ENCODE measurements at regions not wholly inside any gene's neighbourhood (a gene's known extent, or its start where the extent isn't known, plus 50 kb on each side); places are given as distances from the start of the nearest gene placed in this dataset.
"Not testable (repeated sequence)": the region's sequence is repeated elsewhere in the genome, so short reads cannot be mapped to it uniquely, and the experiment has no call there.

- no peak for DNase-seq
Measured at GRCh38 chr10:28967031-28967430, 289.7 kb downstream of the BAMBI start.

GRCh38 chr10:28969413-28969812 lies 292.1 kb downstream of the BAMBI start:
- DNase-seq = no peak

- DNase-seq = no peak
Measured at GRCh38 chr10:28970231-28970630, 292.9 kb downstream of the BAMBI start.

GRCh38 chr10:28971255-28971654 lies 293.9 kb downstream of the BAMBI start:
- no peak for DNase-seq

GRCh38 chr10:28971764-28972163 lies 294.4 kb downstream of the BAMBI start:
- no peak for DNase-seq

GRCh38 chr10:28973309-28973972 lies 296.1 kb downstream of the BAMBI start:
- no peak for DNase-seq

- DNase-seq = no peak
Measured at GRCh38 chr10:28975891-28976531, 298.7 kb downstream of the BAMBI start.

GRCh38 chr10:28977518-28977917 lies 300.2 kb downstream of the BAMBI start:
- no peak for DNase-seq

- DNase-seq = no peak
Measured at GRCh38 chr10:28980264-28980663, 302.9 kb downstream of the BAMBI start.

- no peak for DNase-seq
Measured at GRCh38 chr10:28981007-28981406, 303.7 kb downstream of the BAMBI start.

- DNase-seq = no peak
Measured at GRCh38 chr10:28982974-28983373, 305.7 kb downstream of the BAMBI start.

GRCh38 chr10:28983799-28984198 lies 305.1 kb upstream of the LYZL1 start:
- no peak for DNase-seq

- DNase-seq = no peak
Measured at GRCh38 chr10:28984431-28984830, 304.4 kb upstream of the LYZL1 start.

GRCh38 chr10:28985137-28985885 lies 303.6 kb upstream of the LYZL1 start:
- DNase-seq = no peak

GRCh38 chr10:28986117-28986792 lies 302.6 kb upstream of the LYZL1 start:
- no peak for DNase-seq

- no peak for DNase-seq
Measured at GRCh38 chr10:28986856-28987255, 302.0 kb upstream of the LYZL1 start.

- no peak for DNase-seq
Measured at GRCh38 chr10:28987555-28988320, 301.1 kb upstream of the LYZL1 start.

- no peak for DNase-seq
Measured at GRCh38 chr10:28988980-28989379, 299.9 kb upstream of the LYZL1 start.

GRCh38 chr10:28991333-28992270 lies 297.3 kb upstream of the LYZL1 start:
- peak; percentile 4 to 8 for DNase-seq

- no peak for DNase-seq
Measured at GRCh38 chr10:28993056-28993455, 295.8 kb upstream of the LYZL1 start.

GRCh38 chr10:28993861-28994260 lies 295.0 kb upstream of the LYZL1 start:
- no peak for DNase-seq

- not testable (repeated sequence) for DNase-seq
Measured at GRCh38 chr10:28994802-28995201, 294.1 kb upstream of the LYZL1 start.
